A549 (cell line): ENCODE measurements at regions not wholly inside any gene's neighbourhood (a gene's known extent, or its start where the extent isn't known, plus 50 kb on each side); places are given as distances from the start of the nearest gene placed in this dataset.

Experiments
- ATAC-seq, 2 experiments: fragments of 200-7000 bp in 1 of 2; fragments of >200 bp in 1 of 2; cut with Nextera tagmentation in 1 of 2; cut with Tn5 transposase in 1 of 2; 3 replicates each; pipeline versions ENCODE4 v1.8.0 to v1.9.1; 2018 to 2020; ENCODE audit warnings: mild to moderate bottlenecking in 1 of 2, moderate library complexity in 1 of 2
- CTCF ChIA-PET: fragments of 300-600 bp; sonication (Branson Sonifier 250); formaldehyde crosslinking; extraction: SDS; loops from one replicate; lab custom pipeline; 2021; ENCODE audit warnings: antibody characterized with exemption, inconsistent platforms; lab: Yijun Ruan, JAX
- POLR2A ChIA-PET: fragments of 350-600 bp; formaldehyde crosslinking; extraction: SDS; loops from one replicate; lab custom pipeline; 2021; ENCODE audit warnings: antibody characterized with exemption, inconsistent platforms; lab: Yijun Ruan, JAX
- DNase-seq, 2 experiments: peaks; one replicate each; pipeline versions ENCODE4 v3.0.0 to v3.0.0-alpha.2; 2011 to 2016; ENCODE audit warnings: low read depth in 1 of 2, low spot score in 1 of 2
- FAIRE-seq: peaks from 2 replicates; lab custom pipeline; 2011; peaks lifted over from hg19 to GRCh38; lab: Jason Lieb, UNC
- H3K27ac ChIP-seq, 2 experiments: fragments of >200 bp; sonication (Bioruptor Twin); formaldehyde crosslinking; 3 replicates each; pipeline ENCODE4 v1.5.1; 2016 to 2017
- H3K4me1 ChIP-seq: fragments of >200 bp; sonication (Bioruptor Twin); formaldehyde crosslinking; 3 replicates; pipeline ENCODE4 v1.6.1; 2016
- H3K4me2 ChIP-seq: fragments of >200 bp; sonication (Bioruptor Twin); formaldehyde crosslinking; 3 replicates; pipeline ENCODE4 v1.6.1; 2016
- H3K4me3 ChIP-seq: fragments of >200 bp; sonication (Bioruptor Twin); formaldehyde crosslinking; 3 replicates; pipeline ENCODE4 v1.5.1; 2016
- H3K9me3 ChIP-seq: fragments of >200 bp; sonication (Bioruptor Twin); formaldehyde crosslinking; 3 replicates; pipeline ENCODE4 v1.6.1; 2016
- ATOH8 ChIP-seq: fragments of 250-450 bp; sonication (Bioruptor Pico); IDR thresholded peaks from 2 replicates; pipeline ENCODE4 v1.5.0; 2020; ENCODE audit warnings: low read depth, mild to moderate bottlenecking, moderate library complexity
- CHD2 ChIP-seq: fragments of 150-350 bp; IDR thresholded peaks from 2 replicates; pipeline ENCODE4 v1.6.1; 2014; ENCODE audit warnings: low read length; ENCODE audit not compliant: partially characterized antibody
- HOXB13 ChIP-seq: fragments of 250-450 bp; sonication (Bioruptor Pico); IDR thresholded peaks from 2 replicates; pipeline ENCODE4 v1.5.0; 2020; ENCODE audit warnings: low read depth, mild to moderate bottlenecking, moderate library complexity
- JUNB ChIP-seq: fragments of >200 bp; sonication (Bioruptor Twin); formaldehyde crosslinking; IDR thresholded peaks from 2 replicates; pipeline ENCODE4 v1.6.1; 2016
- KDM1A ChIP-seq: fragments of 200-600 bp; sonication (generic); IDR thresholded peaks from 2 replicates; pipeline ENCODE4 v1.6.1; 2016; ENCODE audit warnings: low read depth, mild to moderate bottlenecking
- MAFK ChIP-seq: fragments of 450-650 bp; IDR thresholded peaks from 2 replicates; pipeline ENCODE4 v1.6.1; 2014; ENCODE audit not compliant: partially characterized antibody
- MAX ChIP-seq: IDR thresholded peaks from 2 replicates; pipeline ENCODE4 v1.6.1; 2012
- MAZ ChIP-seq: fragments of 150-350 bp; IDR thresholded peaks from 2 replicates; pipeline ENCODE4 v1.6.1; 2014; ENCODE audit warnings: antibody characterized with exemption, low read depth, low read length, borderline replicate concordance
- MYC ChIP-seq: IDR thresholded peaks from 2 replicates; pipeline ENCODE4 v1.6.1; 2012; ENCODE audit warnings: mild to moderate bottlenecking, inconsistent platforms, low read length, improper control_type of control experiment, borderline replicate concordance
- PHF8 ChIP-seq: fragments of 200-600 bp; sonication (generic); IDR thresholded peaks from 2 replicates; pipeline ENCODE4 v1.6.1; 2016; ENCODE audit warnings: low read depth, mild to moderate bottlenecking, antibody characterized with exemption, moderate library complexity, borderline replicate concordance
- POLR2AphosphoS2 ChIP-seq: conservative IDR thresholded peaks from 2 replicates; pipeline ENCODE4 v1.6.1; 2012; ENCODE audit warnings: low read length, improper control_type of control experiment, inconsistent platforms
- RCOR1 ChIP-seq: fragments of 150-350 bp; IDR thresholded peaks from 2 replicates; pipeline ENCODE4 v1.6.1; 2014; ENCODE audit warnings: antibody characterized with exemption, low read length, low read depth
- REST ChIP-seq: fragments of 200-600 bp; sonication (generic); IDR thresholded peaks from 2 replicates; pipeline ENCODE4 v1.6.1; 2016; ENCODE audit warnings: antibody characterized with exemption, mild to moderate bottlenecking, moderate library complexity
- TFCP2L1 ChIP-seq: fragments of 250-450 bp; sonication (Bioruptor Pico); IDR thresholded peaks from 2 replicates; pipeline ENCODE4 v1.5.0; 2021; ENCODE audit warnings: mild to moderate bottlenecking
- ZFP36 ChIP-seq: fragments of 450-650 bp; IDR thresholded peaks from 2 replicates; pipeline ENCODE4 v1.6.1; 2014; ENCODE audit warnings: borderline replicate concordance; ENCODE audit not compliant: partially characterized antibody
- WGBS: methylation state at CpG from one replicate; pipeline ENCODE4 v1.1.6; 2017; ENCODE audit errors: missing lambda C conversion rate; 5-methylcytosine and 5-hydroxymethylcytosine counted together
- TF ChIP-seq, protein P1 (sequence below): IDR thresholded peaks from 2 replicates; pipeline ENCODE4 v1.6.1; 2012
- TF ChIP-seq, protein P2 (sequence below): IDR thresholded peaks from 2 replicates; pipeline ENCODE4 v1.6.1; 2012; ENCODE audit warnings: low read depth, borderline replicate concordance
- TF ChIP-seq, protein P3 (sequence below): fragments of 150-350 bp; IDR thresholded peaks from 2 replicates; pipeline ENCODE4 v1.6.1; 2014; ENCODE audit warnings: low read depth, mild to moderate bottlenecking, low read length

DNA sequence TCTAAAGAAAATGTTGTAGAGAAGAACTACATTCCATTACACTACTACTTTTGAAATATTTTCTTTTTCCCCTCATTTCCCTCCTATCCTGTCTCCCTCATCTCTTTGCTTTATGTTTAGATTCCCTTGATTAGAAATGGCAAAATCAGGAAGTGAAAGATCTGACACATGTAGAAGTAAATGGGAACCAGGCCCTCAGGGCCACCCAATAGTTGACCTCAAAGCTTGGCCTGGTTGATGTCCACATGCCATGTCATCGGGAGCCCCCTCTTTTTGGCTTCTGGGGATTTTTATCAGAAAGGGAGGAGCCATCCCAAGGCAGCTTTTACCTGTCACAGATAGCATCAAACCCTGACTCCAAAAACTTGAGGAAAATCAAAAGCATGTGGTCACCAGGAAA lies 168.3 kb upstream of the ECI2 start (continued):
- TF ChIP-seq ATOH8 (CRISPR knock-in tag) = no peak

GRCh38 chr6:4302524-4302923 lies 167.1 kb upstream of the ECI2 start:
- Histone ChIP-seq H3K4me3 (no peak overlapping the region), H3K27ac (no peak overlapping the region), H3K4me2 (no peak overlapping the region), H3K9me3 (0 out of 3 replicates have a peak, but pooled peaks cover 5% of the 10 kb centered on the region), H3K4me1 (no peaks in the 10 kb centered on the region)
- no CpG with 5 or more reads among the region's 2 CpGs for WGBS
- no peak for FAIRE-seq
- DNase-seq = no peak
- no peak for TF ChIP-seq RCOR1
- TF ChIP-seq JUNB = no peak
- TF ChIP-seq KDM1A = no peak
- no peak for TF ChIP-seq TFCP2L1 (CRISPR knock-in tag)
- CTCF ChIA-PET = interaction anchor here (1.7 kb wide), 1 partner anchor 11 kb away, joined by 5 read pairs; no protein-coding TSS in a partner anchor
- POLR2A ChIA-PET = no interaction called here
- no peak for ATAC-seq

- no peak overlapping the region for H3K4me2 ChIP-seq
- no peak overlapping the region for H3K27ac ChIP-seq
- FAIRE-seq = no peak
- no peak for ATAC-seq
- WGBS = 51% methylated on average over 2 of the region's 2 CpGs
- no peak overlapping the region for H3K4me3 ChIP-seq
- no peak for TF ChIP-seq POLR2AphosphoS2
- TF ChIP-seq, protein P1, sequence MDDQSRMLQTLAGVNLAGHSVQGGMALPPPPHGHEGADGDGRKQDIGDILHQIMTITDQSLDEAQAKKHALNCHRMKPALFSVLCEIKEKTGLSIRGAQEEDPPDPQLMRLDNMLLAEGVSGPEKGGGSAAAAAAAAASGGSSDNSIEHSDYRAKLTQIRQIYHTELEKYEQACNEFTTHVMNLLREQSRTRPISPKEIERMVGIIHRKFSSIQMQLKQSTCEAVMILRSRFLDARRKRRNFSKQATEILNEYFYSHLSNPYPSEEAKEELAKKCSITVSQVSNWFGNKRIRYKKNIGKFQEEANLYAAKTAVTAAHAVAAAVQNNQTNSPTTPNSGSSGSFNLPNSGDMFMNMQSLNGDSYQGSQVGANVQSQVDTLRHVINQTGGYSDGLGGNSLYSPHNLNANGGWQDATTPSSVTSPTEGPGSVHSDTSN = no peak
- TF ChIP-seq MAX = no peak
- TF ChIP-seq, protein P2, sequence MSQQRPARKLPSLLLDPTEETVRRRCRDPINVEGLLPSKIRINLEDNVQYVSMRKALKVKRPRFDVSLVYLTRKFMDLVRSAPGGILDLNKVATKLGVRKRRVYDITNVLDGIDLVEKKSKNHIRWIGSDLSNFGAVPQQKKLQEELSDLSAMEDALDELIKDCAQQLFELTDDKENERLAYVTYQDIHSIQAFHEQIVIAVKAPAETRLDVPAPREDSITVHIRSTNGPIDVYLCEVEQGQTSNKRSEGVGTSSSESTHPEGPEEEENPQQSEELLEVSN = no peak
- no peak for TF ChIP-seq RCOR1
- TF ChIP-seq, protein P3, sequence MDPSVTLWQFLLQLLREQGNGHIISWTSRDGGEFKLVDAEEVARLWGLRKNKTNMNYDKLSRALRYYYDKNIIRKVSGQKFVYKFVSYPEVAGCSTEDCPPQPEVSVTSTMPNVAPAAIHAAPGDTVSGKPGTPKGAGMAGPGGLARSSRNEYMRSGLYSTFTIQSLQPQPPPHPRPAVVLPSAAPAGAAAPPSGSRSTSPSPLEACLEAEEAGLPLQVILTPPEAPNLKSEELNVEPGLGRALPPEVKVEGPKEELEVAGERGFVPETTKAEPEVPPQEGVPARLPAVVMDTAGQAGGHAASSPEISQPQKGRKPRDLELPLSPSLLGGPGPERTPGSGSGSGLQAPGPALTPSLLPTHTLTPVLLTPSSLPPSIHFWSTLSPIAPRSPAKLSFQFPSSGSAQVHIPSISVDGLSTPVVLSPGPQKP = no peak
- no peak for TF ChIP-seq KDM1A
- no peak for TF ChIP-seq MYC
- TF ChIP-seq ZFP36 = no peak
- TF ChIP-seq MAZ = no peak
- TF ChIP-seq HOXB13 = no peak
- no peak for TF ChIP-seq PHF8
- no peak for TF ChIP-seq MAFK
- TF ChIP-seq REST = no peak
- no peak for TF ChIP-seq CHD2
- H3K4me1 ChIP-seq = no peaks in the 10 kb centered on the region
- CTCF ChIA-PET = interaction anchor here (1.7 kb wide), 1 partner anchor 12 kb away, joined by 5 read pairs; no protein-coding TSS in a partner anchor
- no peak for DNase-seq
- H3K9me3 ChIP-seq = 0 out of 3 replicates have a peak, but pooled peaks cover 5% of the 10 kb centered on the region
- POLR2A ChIA-PET = no interaction called here
Observed at GRCh38 chr6:4301871-4302270, 166.5 kb upstream of the ECI2 start.
